HepG2 (cell line): ENCODE measurements at regions not wholly inside any gene's neighbourhood (a gene's known extent, or its start where the extent isn't known, plus 50 kb on each side); places are given as distances from the start of the nearest gene placed in this dataset.

ENCODE experiments used
- ADNP ChIP-seq: sonication (generic); formaldehyde crosslinking; IDR thresholded peaks from 2 replicates; pipeline ENCODE4 v1.4.0; 2020; ENCODE audit warnings: missing genetic modification reagents
- AHDC1 ChIP-seq: sonication (generic); formaldehyde crosslinking; IDR thresholded peaks from 2 replicates; pipeline ENCODE4 v1.5.1; 2020; ENCODE audit warnings: mild to moderate bottlenecking, missing genetic modification reagents, borderline replicate concordance
- ASH2L ChIP-seq: fragments of 300-600, 200-600 bp; sonication (generic); IDR thresholded peaks from 2 replicates; pipeline ENCODE4 v1.7.0; 2017; ENCODE audit warnings: low read depth, mild to moderate bottlenecking, moderate library complexity, mixed read lengths, low read length; ENCODE audit not compliant: insufficient read length
- ATF1 ChIP-seq: IDR thresholded peaks from 2 replicates; pipeline ENCODE4 v1.6.1; 2016; ENCODE audit warnings: mild to moderate bottlenecking, control low read depth
- CENPT ChIP-seq: sonication (generic); formaldehyde crosslinking; IDR thresholded peaks from 2 replicates; pipeline ENCODE4 v1.8.0; 2022; ENCODE audit warnings: low read depth, mild to moderate bottlenecking, moderate library complexity, missing genetic modification reagents
- FOXJ3 ChIP-seq: sonication (generic); formaldehyde crosslinking; IDR thresholded peaks from 2 replicates; pipeline ENCODE4 v1.4.0; 2020; ENCODE audit warnings: missing genetic modification reagents, mild to moderate bottlenecking, borderline replicate concordance
- FOXM1 ChIP-seq: sonication (generic); formaldehyde crosslinking; IDR thresholded peaks from 2 replicates; pipeline ENCODE4 v1.5.0; 2020; ENCODE audit warnings: missing genetic modification reagents
- GMEB2 ChIP-seq: IDR thresholded peaks from 2 replicates; pipeline ENCODE4 v1.6.1; 2016; ENCODE audit warnings: missing biosample characterization, missing genetic modification reagents, low read depth
- HDAC1 ChIP-seq: sonication (generic); formaldehyde crosslinking; IDR thresholded peaks from 2 replicates; pipeline ENCODE4 v1.5.1; 2020; ENCODE audit warnings: mild to moderate bottlenecking, missing genetic modification reagents
- HDAC2 ChIP-seq: sonication (generic); formaldehyde crosslinking; IDR thresholded peaks from 2 replicates; pipeline ENCODE4 v1.4.0; 2020; ENCODE audit warnings: missing genetic modification reagents
- MED13 ChIP-seq: sonication (generic); formaldehyde crosslinking; IDR thresholded peaks from 2 replicates; pipeline ENCODE4 v1.5.0; 2020; ENCODE audit warnings: missing genetic modification reagents
- MIER2 ChIP-seq: IDR thresholded peaks from 2 replicates; pipeline ENCODE4 v1.6.1; 2016; ENCODE audit warnings: missing biosample characterization, missing genetic modification reagents
- MTA1 ChIP-seq: sonication (generic); formaldehyde crosslinking; IDR thresholded peaks from 2 replicates; pipeline ENCODE4 v1.4.0; 2020; ENCODE audit warnings: missing genetic modification reagents, mild to moderate bottlenecking, borderline replicate concordance
- NR2F1 ChIP-seq, 2 experiments: fragments of 450-650 bp in 1 of 2; formaldehyde crosslinking in 1 of 2; IDR thresholded peaks; 2 replicates each; pipeline versions ENCODE4 v1.5.0 to v1.6.1; 2016 to 2020; ENCODE audit warnings: mild to moderate bottlenecking in 1 of 2, missing compliant biosample characterization in 1 of 2, missing genetic modification reagents in 1 of 2, moderate library complexity in 1 of 2
- PAX8 ChIP-seq: sonication (generic); formaldehyde crosslinking; IDR thresholded peaks from 2 replicates; pipeline ENCODE4 v1.8.0; 2022; ENCODE audit warnings: mild to moderate bottlenecking, missing genetic modification reagents, borderline replicate concordance
- PHF21A ChIP-seq: sonication (generic); formaldehyde crosslinking; IDR thresholded peaks from 2 replicates; pipeline ENCODE4 v1.5.0; 2020; ENCODE audit warnings: mild to moderate bottlenecking, missing genetic modification reagents
- RCOR2 ChIP-seq: IDR thresholded peaks from 2 replicates; pipeline ENCODE4 v1.6.1; 2016; ENCODE audit warnings: missing biosample characterization, missing genetic modification reagents
- SALL2 ChIP-seq: sonication (generic); formaldehyde crosslinking; IDR thresholded peaks from 2 replicates; pipeline ENCODE4 v1.8.1; 2023; ENCODE audit warnings: mild to moderate bottlenecking, missing genetic modification reagents, inconsistent platforms
- SNAPC2 ChIP-seq: sonication (generic); formaldehyde crosslinking; IDR thresholded peaks from 2 replicates; pipeline ENCODE4 v1.8.1; 2022; ENCODE audit warnings: mild to moderate bottlenecking, missing genetic modification reagents
- SOX5 ChIP-seq: IDR thresholded peaks from 2 replicates; pipeline ENCODE4 v1.6.1; 2016; ENCODE audit warnings: borderline replicate concordance
- SUZ12 ChIP-seq: fragments of 150-350 bp; IDR thresholded peaks from 2 replicates; pipeline ENCODE4 v1.6.1; 2014; ENCODE audit warnings: low read depth, low read length
- TGIF2 ChIP-seq: IDR thresholded peaks from 2 replicates; pipeline ENCODE4 v1.6.1; 2016; ENCODE audit warnings: control low read depth, missing compliant biosample characterization
- ZFP37 ChIP-seq: sonication (generic); formaldehyde crosslinking; IDR thresholded peaks from 2 replicates; pipeline ENCODE4 v1.4.0; 2020; ENCODE audit warnings: missing genetic modification reagents, borderline replicate concordance
- ZNF34 ChIP-seq: sonication (generic); formaldehyde crosslinking; IDR thresholded peaks from 2 replicates; pipeline ENCODE4 v1.4.0; 2020; ENCODE audit warnings: mild to moderate bottlenecking, missing genetic modification reagents, borderline replicate concordance
- ZNF484 ChIP-seq: sonication (generic); formaldehyde crosslinking; IDR thresholded peaks from 2 replicates; pipeline ENCODE4 v1.5.1; 2020; ENCODE audit warnings: mild to moderate bottlenecking, low read depth, missing genetic modification reagents, borderline replicate concordance
- ZNF552 ChIP-seq: sonication (generic); formaldehyde crosslinking; IDR thresholded peaks from 2 replicates; pipeline ENCODE4 v1.9.0; 2022; ENCODE audit warnings: missing genetic modification reagents, mild to moderate bottlenecking, borderline replicate concordance
- ZNF746 ChIP-seq: sonication (generic); formaldehyde crosslinking; IDR thresholded peaks from 2 replicates; pipeline ENCODE4 v1.8.0; 2022; ENCODE audit warnings: mild to moderate bottlenecking, missing genetic modification reagents

DNA sequence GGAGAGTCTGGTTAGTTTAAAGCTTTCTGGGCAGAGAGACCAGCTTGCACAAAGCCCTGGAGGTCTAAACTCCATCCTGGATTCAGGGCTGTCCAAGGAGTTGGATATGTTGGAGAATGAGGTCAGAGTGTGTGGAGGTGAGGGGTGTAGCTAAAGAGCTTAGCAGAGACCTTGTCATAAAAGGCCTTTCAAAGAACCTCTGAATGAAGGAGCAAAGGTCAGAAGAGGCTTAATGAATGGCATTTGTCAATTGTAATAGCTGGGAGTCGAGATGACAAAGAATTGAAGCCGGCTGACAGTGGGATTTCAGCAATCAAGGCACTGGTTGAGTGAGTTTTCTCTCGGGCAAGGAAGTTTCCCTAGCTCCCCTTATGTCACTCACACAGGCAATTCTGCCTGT is 202.6 kb downstream of the PDCD6IP start (continued):
- TF ChIP-seq ZNF34 (CRISPR knock-in tag) (no peak), SALL2 (CRISPR knock-in tag) (0 out of 2 replicates have a peak, but pooled peaks have one; percentile 20), ASH2L (peak; percentile 20), ZNF746 (CRISPR knock-in tag) (no peak), MIER2 (CRISPR knock-in tag) (0 out of 2 replicates have a peak, but pooled peaks have one; percentile 15), RCOR2 (CRISPR knock-in tag) (no peak), ADNP (CRISPR knock-in tag) (no peak), ZNF552 (CRISPR knock-in tag) (no peak), HDAC1 (peak; percentile 35; the same call in 1 of the 2 replicates), TGIF2 (no peak), HDAC2 (CRISPR knock-in tag) (0 out of 2 replicates have a peak, but pooled peaks have one; percentile 24), GMEB2 (CRISPR knock-in tag) (no peak), PAX8 (no peak), FOXJ3 (CRISPR knock-in tag) (no peak), PHF21A (no peak), MTA1 (no peak), FOXM1 (CRISPR knock-in tag) (no peak), CENPT (CRISPR knock-in tag) (no peak), ATF1 (CRISPR knock-in tag) (no peak), SNAPC2 (no peak), SUZ12 (no peak), MED13 (CRISPR knock-in tag) (no peak), NR2F1 (CRISPR knock-in tag; IDR thresholded peaks at IDR 0.05) (0 out of 4 replicates have a peak, but pooled peaks of 1 of the 2 experiments have one; percentile 20), SOX5 (CRISPR knock-in tag) (peak; percentile 60; the same call in 1 of the 2 replicates), AHDC1 (CRISPR knock-in tag) (0 out of 2 replicates have a peak, but pooled peaks have one; percentile 19), ZNF484 (no peak), ZFP37 (CRISPR knock-in tag) (no peak)
